SHP77 treated with DMSO at 0.1 percent for 48 hours (cell line): ENCODE measurements at regions not wholly inside any gene's neighbourhood (a gene's known extent, or its start where the extent isn't known, plus 50 kb on each side); places are given as distances from the start of the nearest gene placed in this dataset.
"Not testable (repeated sequence)": the region's sequence is repeated elsewhere in the genome, so short reads cannot be mapped to it uniquely, and the experiment has no call there.

ENCODE experiments used
- DNase-seq: peaks from one replicate; lab custom pipeline; 2025; lab: John Stamatoyannopoulos, UW

GRCh38 chr1:168420177-168420576 lies 123.6 kb downstream of the XCL2 start:
- DNase-seq = no peak

- no peak for DNase-seq
These were observed 124.1 kb downstream of the XCL2 start for GRCh38 chr1:168419736-168420135.

- DNase-seq = no peak
These were observed 127.6 kb downstream of the XCL2 start for GRCh38 chr1:168416220-168416619.

GRCh38 chr1:168414914-168415313 lies 128.9 kb downstream of the XCL2 start:
- no peak for DNase-seq

DNA sequence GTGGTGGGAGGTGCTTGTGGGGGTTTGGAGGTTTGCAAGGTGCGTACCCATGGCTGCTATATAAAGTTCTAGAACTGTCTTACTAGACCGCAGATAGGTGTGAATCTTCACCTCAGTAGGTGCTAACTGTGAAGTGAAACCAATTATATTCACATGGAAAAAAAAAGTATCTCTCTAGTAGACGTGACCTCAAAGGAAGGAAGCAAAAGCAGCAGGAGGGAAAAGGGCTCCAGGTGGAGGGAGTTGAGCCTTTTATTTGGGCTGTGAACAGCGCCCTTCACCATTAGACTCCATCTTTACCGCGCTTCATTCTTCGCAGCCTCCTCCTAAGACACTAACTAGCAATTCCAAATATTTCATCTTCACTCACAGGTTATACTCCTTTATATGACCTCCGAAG lies 129.8 kb downstream of the TBX19 start:
- DNase-seq = no peak

GRCh38 chr1:168408884-168409283 lies 128.2 kb downstream of the TBX19 start:
- DNase-seq = no peak

DNA sequence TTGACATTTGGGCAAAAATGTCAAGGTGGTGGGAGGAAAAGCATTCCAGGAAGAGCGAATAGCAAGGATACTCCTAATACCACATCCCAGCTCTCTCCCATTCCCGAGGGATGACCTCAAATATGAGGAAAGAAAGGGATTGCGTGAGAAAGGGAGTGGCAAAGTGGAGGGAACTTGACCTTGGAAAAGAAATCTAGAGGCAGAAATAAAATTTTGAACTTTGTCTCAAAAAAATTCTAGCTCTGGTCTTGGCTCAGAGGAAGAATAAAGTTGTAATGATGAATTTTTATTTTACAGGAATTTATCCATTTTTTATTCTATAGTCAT lies 127.8 kb downstream of the TBX19 start:
- DNase-seq = no peak

DNA sequence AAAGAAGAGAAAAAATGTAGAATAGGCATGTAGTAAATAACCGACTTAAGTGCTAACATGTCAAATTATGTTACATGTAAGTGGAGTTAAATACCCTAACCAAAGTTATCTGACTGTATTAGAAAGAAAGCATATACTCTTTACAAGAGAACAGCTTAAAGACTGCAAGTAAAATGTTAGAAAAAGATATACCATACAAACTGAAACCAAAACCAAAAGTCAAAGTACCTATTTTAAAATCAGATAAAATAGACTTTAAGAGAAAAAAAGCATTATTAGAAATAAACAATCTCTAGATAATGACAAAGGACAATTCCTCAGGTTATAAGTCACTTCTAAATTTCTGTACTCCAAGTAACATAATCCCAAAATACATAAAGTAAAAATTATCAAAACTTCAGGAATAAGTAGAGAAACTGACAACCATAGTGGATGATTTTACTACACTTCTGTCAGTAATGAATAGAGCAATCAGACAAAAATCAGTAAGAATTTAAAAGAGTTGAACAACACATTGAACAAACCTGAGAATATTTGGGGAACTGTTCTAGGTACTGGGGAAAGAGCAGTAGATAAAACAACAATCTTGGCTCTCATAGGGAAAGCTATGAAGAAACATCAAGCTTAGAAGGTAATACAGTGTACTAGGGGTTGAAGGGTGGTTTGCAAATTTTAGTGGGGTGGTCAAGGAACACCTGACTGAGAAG lies 127.3 kb downstream of the TBX19 start:
- DNase-seq = no peak

DNA sequence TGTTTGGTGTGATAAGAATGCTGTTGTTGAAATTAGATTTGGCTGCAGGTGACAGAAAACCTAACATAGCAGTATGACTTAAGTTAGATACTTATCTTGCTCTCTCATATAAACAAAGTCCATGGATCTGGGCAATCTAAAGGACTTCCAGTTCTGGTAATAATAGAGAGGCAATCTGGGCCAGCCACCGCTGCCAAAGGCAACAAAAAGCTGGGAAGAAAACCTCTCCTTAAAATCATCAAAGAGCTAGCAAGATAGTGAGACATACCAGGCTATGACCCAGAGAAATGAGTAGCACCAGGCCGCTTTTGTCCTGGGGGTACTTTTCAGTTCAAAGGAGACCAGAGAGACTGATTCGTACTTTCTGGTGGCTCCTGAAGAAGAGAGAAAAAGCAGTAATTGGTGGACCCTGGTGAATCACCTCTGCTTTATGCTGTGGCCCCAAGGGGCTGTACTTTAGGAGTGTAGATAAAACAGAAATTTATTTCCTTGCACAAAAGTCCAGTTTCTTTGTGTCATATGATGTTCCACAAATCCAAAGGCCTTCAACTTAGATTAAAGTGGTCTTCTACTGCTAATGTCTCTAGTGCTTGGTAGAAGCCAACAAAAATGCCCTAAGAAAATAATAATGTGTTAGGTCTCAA lies 125.4 kb downstream of the TBX19 start:
- no peak for DNase-seq

- no peak for DNase-seq
These were observed 122.5 kb downstream of the TBX19 start for GRCh38 chr1:168403140-168403539.

DNA sequence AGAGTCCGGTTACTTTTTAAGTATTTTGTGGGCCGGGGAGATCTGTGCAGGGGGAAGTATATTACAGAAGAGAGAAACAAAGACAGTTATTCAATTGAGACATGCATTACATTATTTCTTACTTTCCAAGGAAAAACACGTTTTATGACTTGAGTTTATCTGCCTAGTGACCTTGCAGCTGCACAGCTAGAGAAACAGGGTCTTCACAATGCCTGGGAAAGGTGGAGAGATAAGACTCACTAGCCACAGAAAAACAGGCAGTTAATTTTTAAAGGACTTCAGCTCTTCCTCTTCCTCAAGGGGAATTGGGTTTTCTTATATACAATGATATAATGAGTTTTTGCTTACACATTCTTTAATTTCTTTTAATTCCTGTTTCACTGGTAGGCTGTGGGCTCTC lies 121.8 kb downstream of the TBX19 start:
- not testable (repeated sequence) for DNase-seq

GRCh38 chr1:168401341-168401740 lies 120.7 kb downstream of the TBX19 start:
- DNase-seq = no peak

GRCh38 chr1:168400139-168400538 lies 119.5 kb downstream of the TBX19 start:
- DNase-seq = no peak

- no peak for DNase-seq
These were observed 117.1 kb downstream of the TBX19 start for GRCh38 chr1:168397806-168398205.

GRCh38 chr1:168396940-168397684 lies 116.4 kb downstream of the TBX19 start:
- no peak for DNase-seq

GRCh38 chr1:168396508-168396907 lies 115.8 kb downstream of the TBX19 start:
- DNase-seq = no peak

DNA sequence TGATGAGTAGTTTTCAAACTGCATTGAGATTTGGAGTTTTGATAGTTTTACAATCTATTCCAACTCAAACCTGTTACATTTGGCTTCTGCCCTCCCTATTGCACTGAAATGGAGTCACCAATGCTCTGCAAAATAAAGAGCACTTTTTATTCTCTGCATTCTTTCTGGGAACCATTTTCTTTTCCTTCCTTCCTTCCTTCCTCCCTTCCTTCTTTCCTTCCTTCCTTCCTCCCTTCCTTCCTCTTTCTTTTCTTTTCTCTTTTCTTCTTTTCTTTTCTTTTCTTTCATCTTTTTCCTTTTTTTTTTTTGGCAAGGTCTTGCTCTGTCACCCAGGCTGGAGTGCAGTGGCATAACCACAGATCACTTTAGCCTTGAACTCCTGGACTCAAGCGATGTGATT lies 114.2 kb downstream of the TBX19 start:
- no peak for DNase-seq

DNA sequence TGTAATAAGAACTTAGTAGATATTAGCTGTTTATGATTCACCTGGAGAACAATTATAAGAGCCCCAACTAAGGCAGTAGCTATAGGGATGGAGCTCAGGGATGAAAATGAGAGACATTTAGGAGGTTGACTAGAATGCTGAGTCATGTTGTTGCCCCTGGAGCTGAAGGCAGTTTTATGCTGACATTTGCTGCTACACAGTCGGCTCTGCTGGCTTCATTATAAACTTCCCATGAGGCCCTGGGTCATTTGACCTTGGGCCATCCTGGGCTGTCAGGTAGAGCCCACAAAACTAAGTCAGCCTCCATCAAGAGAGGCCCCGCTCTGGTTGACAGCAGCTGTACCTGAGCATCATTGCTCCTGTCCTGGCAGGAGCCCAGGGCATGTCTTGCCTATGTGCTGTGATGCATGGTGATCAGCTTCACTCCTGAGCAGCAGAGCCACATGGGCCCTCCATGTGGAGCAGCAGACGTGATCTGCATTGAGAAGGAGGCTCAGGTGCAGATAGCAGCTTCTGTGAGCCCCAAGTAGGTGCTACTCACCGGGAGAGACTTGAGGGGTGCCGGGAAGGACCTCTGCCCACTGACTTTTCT lies 112.4 kb downstream of the TBX19 start:
- peak; percentile 19 for DNase-seq

GRCh38 chr1:168391851-168392681 lies 111.4 kb downstream of the TBX19 start:
- DNase-seq = no peak

- DNase-seq = no peak
These were observed 109.6 kb downstream of the TBX19 start for GRCh38 chr1:168390271-168390670.

GRCh38 chr1:168387781-168388760 lies 107.4 kb downstream of the TBX19 start:
- DNase-seq = no peak
